GM21576 (cell line): ENCODE measurements at regions not wholly inside any gene's neighbourhood (a gene's known extent, or its start where the extent isn't known, plus 50 kb on each side); places are given as distances from the start of the nearest gene placed in this dataset.

Experiments used
- ATAC-seq: cut with Tn5 transposase; IDR thresholded peaks from one replicate; pipeline ENCODE4 v1.9.1; 2021; ENCODE audit warnings: mild to moderate bottlenecking, moderate library complexity; ENCODE audit not compliant: unreplicated experiment

DNA sequence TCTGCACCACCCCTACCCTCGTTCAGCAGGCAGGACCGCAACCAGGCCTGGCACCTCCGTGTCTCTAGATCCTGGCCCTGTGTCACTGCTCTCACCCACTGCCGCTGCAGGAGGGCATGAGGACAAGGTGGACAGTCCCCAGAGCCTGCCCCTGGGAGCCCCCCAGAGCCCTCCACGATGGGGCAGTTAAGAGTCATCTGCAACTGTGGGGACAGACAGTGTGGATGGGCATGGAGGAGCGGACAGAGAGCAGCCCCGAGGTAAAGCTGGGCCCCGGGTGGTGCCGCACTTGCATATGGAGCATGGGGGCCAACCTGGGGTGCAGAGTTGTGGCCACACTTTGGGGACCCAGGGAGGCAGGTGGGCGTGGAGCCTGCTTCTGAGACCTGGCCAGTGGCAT is 905.1 kb upstream of the USP15 start:
- ATAC-seq, result no peak

DNA sequence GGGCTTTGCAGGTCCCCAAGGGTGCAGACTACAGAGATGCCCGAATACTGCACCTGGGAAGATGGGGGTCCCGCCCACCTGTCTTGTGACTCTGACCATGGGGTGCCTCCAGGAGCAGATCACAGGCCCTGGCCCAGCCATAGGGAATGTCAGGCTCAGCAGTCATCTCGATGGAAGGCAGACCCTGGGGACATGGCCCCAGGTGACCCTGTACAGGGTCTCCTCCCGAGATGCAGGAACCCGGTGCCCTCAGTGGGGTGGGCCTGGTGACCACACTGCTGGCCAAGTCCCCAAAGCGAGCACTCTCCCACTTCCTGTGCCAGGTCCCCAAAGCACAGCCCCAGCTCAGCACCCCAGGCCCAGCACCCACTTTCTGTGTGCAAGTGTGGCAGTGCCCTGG is 903.7 kb upstream of the USP15 start:
- ATAC-seq, result no peak

DNA sequence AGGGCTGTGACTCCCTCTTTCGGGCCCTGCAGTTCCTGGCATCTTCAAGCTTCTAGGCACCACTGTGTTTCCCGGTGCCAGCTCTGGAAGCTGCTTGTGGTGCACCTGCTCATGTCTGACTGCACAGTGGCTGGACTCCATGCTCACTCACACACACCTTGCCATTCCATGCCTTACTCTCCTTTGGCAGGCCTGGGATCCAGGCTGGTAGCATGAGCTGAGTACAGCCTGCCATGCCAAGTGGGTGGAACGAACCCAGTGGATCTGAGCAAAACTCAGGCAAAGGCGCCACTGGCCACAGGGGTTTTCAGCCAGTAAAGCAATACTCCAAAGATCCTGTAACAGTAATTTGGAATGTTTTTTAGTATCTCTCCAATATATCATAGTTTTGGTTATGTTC is 902.7 kb upstream of the USP15 start:
- no peak for ATAC-seq

DNA sequence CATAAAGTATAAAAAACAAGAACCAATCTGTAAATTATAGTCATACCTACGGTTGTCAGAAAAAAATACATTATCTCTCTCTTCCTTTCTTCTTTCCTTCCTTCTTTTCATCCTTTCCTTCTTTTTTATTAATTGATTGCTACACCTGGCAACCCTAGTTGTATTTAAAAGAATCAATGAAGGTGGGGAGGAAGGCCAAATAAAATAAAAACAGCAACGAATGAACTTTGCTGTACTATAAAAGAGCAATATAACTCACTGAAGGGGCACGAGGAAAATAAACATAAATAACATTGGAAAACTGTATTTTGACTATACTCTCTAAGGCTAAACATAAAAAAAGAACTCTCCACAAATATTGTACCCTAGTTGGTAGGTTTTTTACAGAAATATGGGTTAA is 898.2 kb upstream of the USP15 start:
- ATAC-seq, result no peak

DNA sequence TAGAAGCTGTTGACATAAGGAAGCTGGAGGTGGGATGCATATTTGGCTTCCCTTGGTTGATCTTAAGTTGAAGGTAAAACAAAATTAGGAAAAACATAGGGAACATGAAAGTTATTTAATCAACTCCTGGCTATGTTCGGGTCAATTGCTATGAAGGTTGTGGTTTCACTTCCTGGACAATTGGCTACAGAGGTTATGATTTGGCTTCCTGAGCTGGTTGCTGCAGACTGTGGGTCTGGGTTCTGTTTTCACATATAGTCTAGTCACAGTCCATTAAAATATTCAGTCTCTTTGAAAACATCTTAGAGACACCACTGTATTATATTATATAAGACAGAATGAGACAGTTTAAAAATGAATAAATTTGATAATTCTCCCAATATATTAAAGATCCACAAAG is 895.2 kb upstream of the USP15 start:
- ATAC-seq, result no peak

DNA sequence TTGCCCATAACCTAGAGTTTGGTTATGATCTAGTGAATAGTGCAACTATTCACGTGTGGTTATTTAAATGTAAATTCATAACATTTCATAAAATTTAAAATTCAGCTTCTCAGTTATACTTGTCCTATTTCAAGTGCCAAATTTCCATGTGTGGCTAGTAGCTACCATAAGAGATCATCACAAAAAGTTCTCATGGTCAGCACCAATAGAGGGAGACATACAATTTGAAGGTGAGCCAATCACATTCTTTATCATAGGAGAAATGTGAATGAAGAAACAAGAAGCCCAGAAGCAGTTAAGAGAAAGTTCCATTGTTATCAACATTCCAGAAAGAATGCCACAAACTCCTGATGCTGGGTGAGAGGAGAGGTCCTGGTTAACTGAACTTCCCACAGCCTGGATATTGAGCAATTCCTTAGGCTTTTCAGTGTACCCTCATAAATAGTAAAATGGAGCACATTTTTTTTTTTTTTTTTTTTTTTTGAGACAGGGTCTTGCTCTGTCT is 892.9 kb upstream of the USP15 start:
- no peak for ATAC-seq

DNA sequence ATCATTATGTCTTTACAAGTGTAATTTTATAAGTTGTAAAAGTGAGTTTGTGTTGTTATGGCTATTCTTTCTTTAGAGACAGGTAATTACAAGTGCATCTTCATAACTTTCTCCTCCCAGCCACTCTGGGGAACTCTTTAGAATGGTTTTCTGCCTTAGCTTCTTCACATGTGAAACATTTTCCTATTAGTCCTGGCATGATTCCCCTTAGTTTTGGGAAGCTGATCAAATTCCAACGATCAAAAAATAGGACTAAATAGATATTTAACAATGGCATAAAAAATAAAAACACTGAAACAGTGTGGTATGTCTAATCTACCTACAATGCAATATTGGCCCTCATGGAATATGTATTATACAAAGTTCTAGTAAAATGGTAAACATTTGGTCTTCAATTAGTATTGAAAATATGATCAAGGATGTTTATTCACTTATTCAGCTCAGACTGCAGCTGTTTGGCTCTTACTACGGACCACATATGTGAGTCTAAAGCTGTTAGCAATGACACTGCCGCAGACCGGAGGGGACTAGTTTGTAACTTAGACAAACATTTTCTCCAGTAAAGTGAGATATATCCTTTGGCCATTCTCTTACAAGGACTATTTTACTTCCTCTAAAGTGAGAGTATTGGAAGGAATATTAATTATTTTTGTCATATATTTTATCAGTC is 890.8 kb upstream of the USP15 start:
- no peak for ATAC-seq

DNA sequence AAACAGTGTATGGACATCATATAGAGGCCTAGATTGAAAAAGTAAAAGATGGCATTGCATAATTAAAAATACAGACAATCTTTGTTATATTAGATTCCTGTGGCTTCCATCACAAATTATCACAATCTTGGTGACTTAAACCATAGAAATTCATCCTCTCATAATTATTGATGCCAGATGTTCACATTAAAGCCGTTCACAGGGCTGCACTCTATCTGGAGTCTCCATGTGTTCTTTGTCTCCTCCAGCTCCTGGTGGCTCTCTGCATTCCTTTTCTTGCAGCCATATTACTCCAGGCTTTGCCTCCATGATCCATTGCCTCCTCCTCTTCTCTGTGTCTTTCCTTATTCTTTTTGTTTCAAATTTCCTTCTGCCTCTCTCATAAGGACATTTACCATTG is 875.7 kb upstream of the USP15 start:
- ATAC-seq, result no peak

DNA sequence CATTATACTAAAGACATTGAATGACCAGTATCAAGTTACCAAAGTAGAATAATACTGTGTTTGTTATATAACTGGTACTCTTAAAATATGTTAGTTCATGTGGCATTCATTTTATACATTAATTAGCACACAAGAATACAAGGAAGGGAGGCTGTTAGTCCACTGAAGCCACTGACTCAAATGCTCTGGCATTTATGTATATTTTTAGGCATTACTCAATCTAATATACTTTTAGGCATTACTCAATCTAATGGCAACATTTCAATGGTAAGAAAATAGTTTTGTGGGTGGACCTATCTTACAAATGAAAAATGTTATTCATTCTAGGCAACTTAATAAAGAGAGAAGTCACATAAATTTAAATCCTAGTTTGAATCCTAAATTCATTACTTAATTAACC is 874.4 kb upstream of the USP15 start:
- no peak for ATAC-seq

DNA sequence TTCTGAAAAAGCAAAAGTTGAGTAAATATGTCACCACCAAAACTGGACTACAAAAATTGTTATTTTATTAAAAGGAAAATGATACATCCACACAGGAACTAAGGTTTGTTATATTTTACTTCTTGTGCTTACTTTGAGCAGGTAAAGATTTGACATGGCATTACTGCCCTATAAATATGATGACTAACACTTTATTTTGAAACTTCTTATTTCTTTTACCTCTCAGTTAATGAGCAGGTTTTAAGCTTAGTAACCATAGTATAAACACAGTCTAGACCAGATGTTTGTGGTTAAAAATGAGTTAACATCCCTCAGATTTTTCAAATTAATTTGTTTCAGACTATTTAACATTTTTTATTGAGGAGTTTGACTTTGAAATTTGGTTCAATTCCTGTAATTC is 862.5 kb upstream of the USP15 start:
- no peak for ATAC-seq

DNA sequence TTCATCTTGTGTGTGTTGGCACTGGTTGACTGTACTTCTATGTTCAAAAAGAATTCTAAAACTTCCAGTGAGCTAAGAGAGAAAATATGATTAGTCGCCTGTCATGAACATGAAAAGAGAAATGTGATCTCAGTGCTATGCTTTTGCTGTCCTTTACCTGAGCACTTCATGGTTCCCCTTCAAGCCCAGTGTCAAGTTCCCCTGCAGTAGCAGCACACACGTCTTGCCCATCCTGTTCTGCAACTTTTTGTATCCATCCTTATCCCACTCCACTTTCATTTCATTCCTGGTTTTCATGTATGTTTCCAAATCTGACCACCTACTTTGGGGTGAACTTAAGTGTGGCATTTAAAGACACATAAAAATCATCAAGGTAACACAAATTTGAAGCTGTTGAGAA is 848.0 kb upstream of the USP15 start:
- no peak for ATAC-seq

DNA sequence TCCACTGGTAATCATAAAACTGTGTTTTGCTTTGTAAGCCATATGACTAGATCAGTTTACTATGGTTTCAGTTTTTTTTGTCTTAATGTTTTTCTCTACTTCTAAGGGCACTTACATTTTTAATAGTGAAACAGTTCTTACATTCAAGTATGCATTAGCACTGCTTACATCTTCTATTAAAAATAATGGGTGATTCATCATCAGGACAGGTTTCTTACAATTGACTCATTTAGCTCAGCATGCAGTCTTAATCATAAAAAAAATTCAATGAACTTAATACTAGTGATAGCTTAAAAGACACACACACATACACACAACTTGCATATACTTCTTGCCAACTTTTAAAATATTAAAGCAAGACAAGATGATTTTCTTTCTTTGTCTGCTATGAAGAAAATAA is 845.7 kb upstream of the USP15 start:
- ATAC-seq, result no peak

DNA sequence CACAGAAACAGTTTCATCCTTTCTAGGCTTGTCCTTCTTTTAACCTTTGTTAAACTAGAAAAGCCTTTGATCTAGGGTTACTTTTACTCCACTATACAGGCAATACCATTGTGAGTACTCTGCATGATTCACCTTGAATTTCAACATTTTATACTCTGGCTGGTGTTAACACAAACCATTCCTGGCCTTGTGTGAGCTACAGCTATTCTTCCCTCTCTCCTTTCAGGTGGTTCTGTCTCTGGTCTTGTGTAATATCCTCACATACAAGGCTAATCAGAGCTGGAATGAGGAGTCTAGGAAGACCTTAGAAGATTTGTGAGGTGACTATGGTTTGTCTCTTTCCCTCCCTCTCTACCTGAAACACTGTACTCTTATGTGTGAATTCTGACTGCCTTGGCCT is 837.4 kb upstream of the USP15 start:
- ATAC-seq, result no peak

DNA sequence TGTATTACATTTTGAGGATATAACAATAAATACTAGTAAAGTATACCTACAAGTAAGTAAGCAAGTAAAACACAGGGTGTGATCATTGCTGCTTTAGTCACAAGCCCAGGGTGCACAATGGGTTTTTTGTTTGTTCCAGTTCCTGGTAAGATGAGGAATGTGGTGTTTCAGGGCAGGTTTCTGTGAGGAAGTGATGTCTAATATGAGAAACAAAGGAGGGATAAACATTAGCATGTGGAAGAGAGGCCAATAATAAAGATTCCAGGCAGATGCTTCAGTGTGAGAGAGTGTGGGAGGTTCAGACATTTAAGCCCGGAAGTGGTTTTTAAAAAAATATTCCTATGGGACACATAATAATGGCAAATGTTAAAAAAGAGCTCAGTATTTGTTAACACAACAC is 808.1 kb upstream of the USP15 start:
- ATAC-seq, result no peak

DNA sequence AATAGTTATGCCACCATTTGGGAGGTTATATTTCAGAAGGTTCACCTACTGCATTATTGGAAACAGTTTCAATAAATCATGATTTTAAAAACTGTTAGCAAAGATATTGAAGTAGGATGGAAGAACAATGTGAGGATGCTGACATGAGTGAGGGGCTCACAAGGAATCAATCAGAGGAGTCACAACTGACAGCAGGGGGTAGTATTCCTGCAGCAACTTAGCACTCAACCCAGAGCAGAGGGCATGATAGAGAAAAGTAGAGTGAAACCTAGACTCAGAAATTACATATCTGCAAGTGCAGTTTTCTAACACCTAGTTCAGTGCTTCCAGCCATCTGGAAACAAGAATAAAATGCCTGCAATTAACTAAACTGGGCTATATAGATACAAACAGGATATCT is 772.5 kb upstream of the USP15 start:
- ATAC-seq, result no peak

DNA sequence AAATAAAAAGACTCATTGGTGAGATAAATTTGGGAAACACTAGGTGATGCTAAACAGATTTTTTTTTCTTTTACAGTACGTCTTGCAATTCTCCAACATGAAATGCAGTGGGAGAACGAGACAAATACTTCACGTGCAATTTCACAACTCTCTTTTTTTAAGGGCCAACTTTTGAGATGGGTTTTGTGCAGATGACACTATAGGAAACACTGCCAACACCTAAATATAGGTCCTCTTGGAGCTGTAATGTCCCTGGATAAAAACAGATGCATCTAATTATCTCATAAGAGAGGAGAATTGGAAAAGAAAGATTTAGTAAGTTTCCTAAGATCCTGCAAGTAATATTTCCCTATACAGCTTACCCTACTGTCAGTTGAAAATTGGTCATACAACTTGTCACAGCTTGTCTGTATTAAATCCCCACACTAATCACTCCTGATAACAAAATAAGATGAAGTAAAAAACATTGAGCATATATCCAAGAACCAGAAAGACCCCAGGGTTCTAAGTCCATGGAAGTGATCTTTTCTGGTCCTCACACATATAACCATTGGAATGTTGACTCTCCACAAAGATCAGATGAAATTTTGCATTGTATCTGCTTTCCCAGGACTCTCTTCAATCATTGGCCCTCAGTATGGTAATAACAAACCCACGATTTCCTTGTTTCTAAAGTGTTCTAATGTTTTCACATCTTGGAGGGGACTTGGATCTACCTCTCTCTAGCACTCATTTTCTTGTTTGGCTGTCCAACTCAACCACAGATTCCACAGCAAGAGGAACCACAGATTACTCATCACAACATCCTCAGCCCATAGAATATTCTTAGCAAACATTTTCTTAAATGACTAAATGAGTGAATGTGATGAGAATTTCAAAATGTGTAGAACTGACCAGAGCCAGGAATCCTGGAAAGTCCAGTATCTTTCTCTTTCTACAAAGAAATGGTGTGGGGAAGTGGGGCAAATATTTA is 769.4 kb upstream of the USP15 start:
- no peak for ATAC-seq

DNA sequence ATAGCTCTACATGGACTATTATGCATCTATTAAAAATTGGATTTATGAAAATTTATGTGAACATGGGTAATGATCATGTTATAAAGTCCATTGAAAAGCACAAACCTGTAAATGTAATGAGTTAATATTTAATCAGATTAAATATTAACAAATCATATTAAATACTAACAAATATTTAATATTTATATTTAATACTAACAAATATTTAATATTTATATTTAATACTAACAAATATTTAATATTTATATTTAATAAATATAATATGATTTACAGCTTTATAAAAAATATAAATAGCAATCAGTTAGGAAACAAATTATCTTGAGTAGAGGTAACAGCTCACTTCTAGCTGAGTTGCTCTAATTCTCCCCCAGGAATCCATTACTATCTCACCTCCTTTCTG is 758.0 kb upstream of the USP15 start:
- ATAC-seq, result no peak

DNA sequence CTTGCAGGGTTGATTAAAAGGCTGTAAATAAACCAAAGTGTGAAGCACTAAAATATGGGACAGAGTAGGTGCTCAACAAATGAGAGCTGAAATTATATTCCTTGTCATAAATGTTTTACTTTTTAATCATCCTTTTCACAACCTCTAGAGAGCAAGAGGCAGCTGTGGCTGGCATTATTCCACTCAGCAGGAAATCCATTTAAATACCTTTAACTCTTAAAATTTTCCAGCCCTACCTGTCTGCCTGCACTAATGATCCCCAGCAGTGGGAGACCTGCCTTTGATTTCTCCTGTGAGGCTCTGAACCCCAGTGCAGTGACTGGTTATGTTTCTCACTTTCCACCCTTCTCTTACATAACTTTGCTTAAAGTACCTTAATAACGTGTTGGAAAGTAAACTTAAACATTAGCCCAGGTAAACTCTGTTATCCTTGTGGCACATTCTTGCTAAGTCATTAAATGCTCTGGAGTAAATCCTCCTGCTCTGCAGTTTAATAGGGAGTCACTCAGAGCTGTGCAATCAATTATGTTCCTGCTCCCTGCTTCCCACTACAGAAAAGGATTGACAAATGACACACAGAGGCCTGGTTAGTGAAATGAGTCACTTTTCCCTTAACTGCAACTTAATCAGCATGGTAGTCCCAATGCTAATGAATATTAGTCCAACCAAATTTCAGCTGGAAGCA is 755.7 kb upstream of the USP15 start:
- ATAC-seq, result no peak

DNA sequence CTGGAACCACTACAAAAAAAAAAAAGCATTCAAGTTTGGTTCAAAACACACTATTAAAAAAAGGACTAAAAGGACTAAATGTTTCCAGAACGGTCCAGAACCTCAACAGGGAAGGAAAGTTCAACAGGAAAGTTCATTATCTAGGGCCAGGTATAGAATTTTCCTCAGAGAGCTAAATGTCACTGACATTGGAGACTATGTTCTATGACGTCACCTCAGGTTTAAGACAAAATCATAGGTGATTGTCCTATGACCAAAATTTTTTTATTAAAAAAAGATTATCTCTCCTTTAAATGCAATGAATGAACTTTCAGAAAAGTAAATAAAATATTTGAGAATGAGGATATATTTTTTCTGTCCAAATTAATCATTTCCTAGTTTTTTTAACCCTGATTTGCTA is 746.7 kb upstream of the USP15 start:
- no peak for ATAC-seq

DNA sequence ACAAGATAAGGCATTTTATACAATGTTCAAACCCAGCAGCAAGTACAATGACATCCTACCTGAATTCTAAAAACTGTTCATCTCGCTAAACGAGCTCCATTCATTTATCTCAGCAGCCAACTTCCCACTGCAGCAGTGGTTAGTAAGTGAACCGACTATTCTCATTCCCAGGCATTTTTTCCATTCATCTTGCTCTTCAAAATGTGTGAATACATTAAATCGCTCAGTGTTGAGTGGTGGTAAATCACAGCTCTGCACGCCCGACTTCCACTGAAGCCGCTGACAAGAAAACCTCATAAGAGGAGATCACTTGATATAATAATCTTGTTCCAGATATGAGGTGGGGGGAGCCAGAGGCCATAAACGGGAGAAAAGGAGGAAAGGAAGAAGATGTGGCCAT is 746.2 kb upstream of the USP15 start:
- ATAC-seq, result no peak

DNA sequence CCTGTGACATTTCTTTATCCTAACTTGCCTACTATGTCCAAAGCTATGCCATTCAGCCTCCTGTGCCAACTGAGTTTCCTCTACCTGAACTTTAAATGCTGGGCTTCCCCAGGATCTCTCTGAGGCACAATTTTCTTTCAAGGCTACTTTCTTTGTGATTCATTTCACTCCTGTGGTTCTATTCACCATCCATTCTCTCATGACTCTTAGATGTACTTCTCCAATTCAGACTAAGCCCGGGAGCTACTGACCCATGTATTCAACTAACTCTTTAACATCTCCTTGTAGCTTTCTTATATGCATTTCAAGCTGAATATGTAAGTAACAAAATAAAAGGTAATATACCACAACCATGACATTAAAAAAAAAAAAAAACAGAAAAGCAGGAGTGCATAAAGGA is 738.9 kb upstream of the USP15 start:
- no peak for ATAC-seq
